ENCODE measurements at regions not wholly inside any gene's neighbourhood (a gene's known extent, or its start where the extent isn't known, plus 50 kb on each side); places are given as distances from the start of the nearest gene placed in this dataset.

- TF ChIP-seq RAD21 (IDR thresholded peaks at IDR 0.05; ENCODE audit: low read depth) (no peak), EGR1 (IDR thresholded peaks at IDR 0.05) (no peak), TCF12 (IDR thresholded peaks at IDR 0.05; ENCODE audit: low read depth) (no peak), TAF1 (IDR thresholded peaks at IDR 0.05; ENCODE audit: low read depth) (no peak), CREB1 (IDR thresholded peaks at IDR 0.05; ENCODE audit: low read depth) (no peak), TEAD4 (IDR thresholded peaks at IDR 0.05) (no peak), MAX (IDR thresholded peaks at IDR 0.05) (no peak), EP300 (IDR thresholded peaks at IDR 0.05; ENCODE audit: borderline replicate concordance) (no peak), YY1 (IDR thresholded peaks at IDR 0.05; ENCODE audit: low read depth) (no peak)
Measured at GRCh38 chr11:92364177-92364576, 139.6 kb downstream of the FAT3 start.
